ENCODE measurements at regions not wholly inside any gene's neighbourhood (a gene's known extent, or its start where the extent isn't known, plus 50 kb on each side); places are given as distances from the start of the nearest gene placed in this dataset.

DNA sequence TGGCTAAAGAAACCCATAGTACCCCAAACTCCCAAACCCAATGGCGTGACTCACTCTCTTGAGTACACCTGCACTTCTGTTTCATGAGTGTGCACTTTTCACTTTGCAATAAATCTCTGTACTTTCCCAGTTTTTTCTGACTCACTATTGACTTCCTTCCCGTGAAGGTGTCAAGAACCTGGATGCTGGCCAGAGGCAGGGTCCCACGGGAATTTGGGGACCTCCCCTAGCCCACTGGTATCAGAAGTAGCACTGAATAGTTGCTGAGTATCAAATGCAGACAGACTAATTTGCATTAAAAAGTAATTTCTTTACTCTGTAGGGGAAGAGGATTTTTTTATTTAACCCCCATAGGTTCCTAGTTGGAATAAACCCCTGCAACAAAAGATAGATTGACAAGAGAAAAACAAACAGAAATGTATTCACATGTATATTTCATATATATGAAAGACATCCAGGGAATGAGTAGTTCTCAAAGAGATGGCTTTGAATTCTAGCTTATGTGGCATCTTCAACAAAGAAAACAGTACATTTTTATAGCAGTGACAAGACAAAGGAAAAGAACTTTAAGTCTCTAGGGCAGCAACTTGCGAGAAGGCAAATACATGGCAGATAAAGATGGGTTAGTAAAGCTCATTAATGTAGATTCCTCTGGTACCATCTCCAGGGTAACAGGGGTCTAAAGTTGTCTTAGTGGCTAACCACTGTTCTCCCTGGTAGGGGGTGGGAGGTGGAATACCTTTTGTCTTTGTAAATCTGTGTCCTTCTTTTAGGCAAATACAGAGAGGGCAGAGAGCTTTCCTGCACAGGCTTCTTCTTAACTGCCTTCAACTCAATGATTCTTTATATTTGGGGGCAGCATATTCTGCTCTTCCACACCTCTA, 385.5 kb upstream of the PDZRN3 start:
- TF ChIP-seq POLR2AphosphoS5 (IDR thresholded peaks at IDR 0.05): no peak
- TF ChIP-seq, protein P1, sequence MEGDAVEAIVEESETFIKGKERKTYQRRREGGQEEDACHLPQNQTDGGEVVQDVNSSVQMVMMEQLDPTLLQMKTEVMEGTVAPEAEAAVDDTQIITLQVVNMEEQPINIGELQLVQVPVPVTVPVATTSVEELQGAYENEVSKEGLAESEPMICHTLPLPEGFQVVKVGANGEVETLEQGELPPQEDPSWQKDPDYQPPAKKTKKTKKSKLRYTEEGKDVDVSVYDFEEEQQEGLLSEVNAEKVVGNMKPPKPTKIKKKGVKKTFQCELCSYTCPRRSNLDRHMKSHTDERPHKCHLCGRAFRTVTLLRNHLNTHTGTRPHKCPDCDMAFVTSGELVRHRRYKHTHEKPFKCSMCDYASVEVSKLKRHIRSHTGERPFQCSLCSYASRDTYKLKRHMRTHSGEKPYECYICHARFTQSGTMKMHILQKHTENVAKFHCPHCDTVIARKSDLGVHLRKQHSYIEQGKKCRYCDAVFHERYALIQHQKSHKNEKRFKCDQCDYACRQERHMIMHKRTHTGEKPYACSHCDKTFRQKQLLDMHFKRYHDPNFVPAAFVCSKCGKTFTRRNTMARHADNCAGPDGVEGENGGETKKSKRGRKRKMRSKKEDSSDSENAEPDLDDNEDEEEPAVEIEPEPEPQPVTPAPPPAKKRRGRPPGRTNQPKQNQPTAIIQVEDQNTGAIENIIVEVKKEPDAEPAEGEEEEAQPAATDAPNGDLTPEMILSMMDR (IDR thresholded peaks at IDR 0.05): no peak

Measured in breast epithelium (tissue), 3 donors.